PFSK-1 (cell line): ENCODE measurements at regions not wholly inside any gene's neighbourhood (a gene's known extent, or its start where the extent isn't known, plus 50 kb on each side); places are given as distances from the start of the nearest gene placed in this dataset.

Source experiments
- FOXP2 ChIP-seq: optimal IDR thresholded peaks from 2 replicates; pipeline ENCODE3; 2011; ENCODE audit warnings: borderline replicate concordance, control low read depth, inconsistent platforms; ENCODE audit not compliant: insufficient read depth; ENCODE audit errors: extremely low read length, extremely low read depth
- POLR2AphosphoS5 ChIP-seq: IDR thresholded peaks from 2 replicates; pipeline ENCODE4 v1.6.1; 2012; ENCODE audit warnings: low read depth, mild to moderate bottlenecking, control low read depth, low read length, moderate library complexity
- SIN3A ChIP-seq: IDR thresholded peaks from 2 replicates; pipeline ENCODE4 v1.6.1; 2012; ENCODE audit warnings: mild to moderate bottlenecking, low read length, moderate library complexity, borderline replicate concordance; ENCODE audit not compliant: insufficient read depth
- TAF1 ChIP-seq: IDR thresholded peaks from 2 replicates; pipeline ENCODE4 v1.6.1; 2012; ENCODE audit warnings: low read length, control low read depth, borderline replicate concordance; ENCODE audit not compliant: insufficient read depth
- TF ChIP-seq, protein P1 (sequence below), 2 experiments: IDR thresholded peaks; 2 replicates each; pipeline versions ENCODE4 v1.6.1 to v1.8.0; 2011 to 2012; ENCODE audit warnings: low read depth in 2 of 2, low read length in 2 of 2, control low read depth in 1 of 2, inconsistent platforms in 1 of 2, mild to moderate bottlenecking in 1 of 2, moderate library complexity in 1 of 2; ENCODE audit not compliant: insufficient read depth in 1 of 2

DNA sequence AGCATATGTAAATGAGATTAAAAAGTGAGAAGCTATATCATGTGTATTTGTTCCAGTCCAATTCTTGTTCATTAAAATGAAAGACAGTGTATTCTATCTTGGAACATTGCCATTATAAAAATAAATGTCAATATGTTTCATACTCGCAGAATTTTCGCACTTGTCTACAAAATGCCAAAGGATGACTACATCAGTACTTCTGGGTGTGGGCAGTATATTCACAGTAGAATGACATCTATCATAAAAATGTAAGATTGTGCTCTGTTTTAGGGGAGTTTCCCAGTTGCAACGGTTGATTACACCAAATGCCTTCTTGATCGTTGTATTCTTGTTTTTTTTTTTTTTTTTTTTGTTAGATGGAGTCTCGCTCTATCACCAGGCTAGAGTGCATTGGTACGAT lies 292.3 kb upstream of the E2F7 start:
- no peak for TF ChIP-seq POLR2AphosphoS5
- no peak for TF ChIP-seq SIN3A
- TF ChIP-seq, protein P1, sequence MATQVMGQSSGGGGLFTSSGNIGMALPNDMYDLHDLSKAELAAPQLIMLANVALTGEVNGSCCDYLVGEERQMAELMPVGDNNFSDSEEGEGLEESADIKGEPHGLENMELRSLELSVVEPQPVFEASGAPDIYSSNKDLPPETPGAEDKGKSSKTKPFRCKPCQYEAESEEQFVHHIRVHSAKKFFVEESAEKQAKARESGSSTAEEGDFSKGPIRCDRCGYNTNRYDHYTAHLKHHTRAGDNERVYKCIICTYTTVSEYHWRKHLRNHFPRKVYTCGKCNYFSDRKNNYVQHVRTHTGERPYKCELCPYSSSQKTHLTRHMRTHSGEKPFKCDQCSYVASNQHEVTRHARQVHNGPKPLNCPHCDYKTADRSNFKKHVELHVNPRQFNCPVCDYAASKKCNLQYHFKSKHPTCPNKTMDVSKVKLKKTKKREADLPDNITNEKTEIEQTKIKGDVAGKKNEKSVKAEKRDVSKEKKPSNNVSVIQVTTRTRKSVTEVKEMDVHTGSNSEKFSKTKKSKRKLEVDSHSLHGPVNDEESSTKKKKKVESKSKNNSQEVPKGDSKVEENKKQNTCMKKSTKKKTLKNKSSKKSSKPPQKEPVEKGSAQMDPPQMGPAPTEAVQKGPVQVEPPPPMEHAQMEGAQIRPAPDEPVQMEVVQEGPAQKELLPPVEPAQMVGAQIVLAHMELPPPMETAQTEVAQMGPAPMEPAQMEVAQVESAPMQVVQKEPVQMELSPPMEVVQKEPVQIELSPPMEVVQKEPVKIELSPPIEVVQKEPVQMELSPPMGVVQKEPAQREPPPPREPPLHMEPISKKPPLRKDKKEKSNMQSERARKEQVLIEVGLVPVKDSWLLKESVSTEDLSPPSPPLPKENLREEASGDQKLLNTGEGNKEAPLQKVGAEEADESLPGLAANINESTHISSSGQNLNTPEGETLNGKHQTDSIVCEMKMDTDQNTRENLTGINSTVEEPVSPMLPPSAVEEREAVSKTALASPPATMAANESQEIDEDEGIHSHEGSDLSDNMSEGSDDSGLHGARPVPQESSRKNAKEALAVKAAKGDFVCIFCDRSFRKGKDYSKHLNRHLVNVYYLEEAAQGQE (IDR thresholded peaks at IDR 0.05; ENCODE audit: insufficient read depth in 1 of 2, low read depth in 2 of 2, low read length in 2 of 2), result no peak
- TF ChIP-seq TAF1, result no peak
- TF ChIP-seq FOXP2, result no peak
